PC-9 (cell line): ENCODE measurements at regions not wholly inside any gene's neighbourhood (a gene's known extent, or its start where the extent isn't known, plus 50 kb on each side); places are given as distances from the start of the nearest gene placed in this dataset.

ENCODE experiments used
- BruUV-seq: library from RNA; stranded (reverse); fragments of 400-500 nt; replicated peaks from 2 replicates; lab custom pipeline; 2021; lab: Mats Ljungman, UMichigan
- CTCF ChIA-PET: fragments of 300-600 bp; sonication (Branson Sonifier 250); formaldehyde crosslinking; loops from one replicate; lab custom pipeline; 2022; ENCODE audit warnings: antibody characterized with exemption; lab: Charles Lee
- POLR2A ChIA-PET: fragments of 300-600 bp; sonication (Branson Sonifier 250); formaldehyde crosslinking; loops from one replicate; lab custom pipeline; 2022; ENCODE audit warnings: antibody characterized with exemption; ENCODE audit not compliant: unreplicated experiment; lab: Charles Lee
- DNase-seq, 2 experiments: peaks; one replicate each; pipeline versions ENCODE4 v3.0.0 to v3.0.0-alpha.2; 2015 to 2022; ENCODE audit warnings: mixed read lengths in 1 of 2
- H2AFZ ChIP-seq: fragments of 200-600 bp; sonication (generic); 2 replicates; pipeline ENCODE4 v1.8.1; 2017; ENCODE audit warnings: antibody characterized with exemption
- H3F3A ChIP-seq: fragments of 200-600 bp; sonication (generic); 2 replicates; pipeline ENCODE4 v1.8.1; 2017; ENCODE audit warnings: antibody characterized with exemption, mild to moderate bottlenecking, low read depth; ENCODE audit not compliant: insufficient read depth
- H3K27ac ChIP-seq: fragments of 200-600 bp; sonication (generic); 2 replicates; pipeline ENCODE4 v1.6.1; 2016; ENCODE audit warnings: mixed run types
- H3K27me3 ChIP-seq: fragments of 200-600 bp; sonication (generic); 2 replicates; pipeline ENCODE4 v1.6.1; 2016; ENCODE audit warnings: low read depth, mixed run types; ENCODE audit not compliant: insufficient read depth
- H3K36me3 ChIP-seq: fragments of 200-600 bp; sonication (generic); 2 replicates; pipeline ENCODE4 v1.6.1; 2016; ENCODE audit warnings: low read depth, mixed run types
- H3K4me1 ChIP-seq: fragments of 200-600 bp; sonication (generic); replicated peaks from 2 replicates; pipeline ENCODE4 v1.6.1; 2016; ENCODE audit warnings: mixed run types; ENCODE audit not compliant: insufficient read depth
- H3K4me2 ChIP-seq: fragments of 200-600 bp; sonication (generic); 2 replicates; pipeline ENCODE4 v1.6.1; 2017; ENCODE audit warnings: mixed run types
- H3K4me3 ChIP-seq: fragments of 200-600 bp; sonication (generic); 2 replicates; pipeline ENCODE4 v1.6.1; 2016; ENCODE audit warnings: mixed run types
- H3K79me2 ChIP-seq: fragments of 200-600 bp; sonication (generic); 2 replicates; pipeline ENCODE4 v1.6.1; 2017; ENCODE audit warnings: low read depth, mixed run types
- H3K9me2 ChIP-seq: fragments of 200-600 bp; sonication (generic); 2 replicates; pipeline ENCODE4 v1.8.1; 2017; ENCODE audit warnings: mild to moderate bottlenecking; ENCODE audit not compliant: insufficient read depth
- H3K9me3 ChIP-seq: fragments of 200-600 bp; sonication (generic); 2 replicates; pipeline ENCODE4 v1.8.1; 2016; ENCODE audit warnings: low read depth; ENCODE audit not compliant: insufficient read depth
- H4K20me1 ChIP-seq: fragments of 200-600 bp; sonication (generic); 2 replicates; pipeline ENCODE4 v1.8.1; 2017; ENCODE audit not compliant: insufficient read depth
- EZH2 ChIP-seq: fragments of 200-600 bp; sonication (generic); IDR thresholded peaks from 2 replicates; pipeline ENCODE4 v1.8.0; 2017; ENCODE audit warnings: antibody characterized with exemption, low read depth
- intact Hi-C: fragments of 100-400 bp; cut with micrococcal nuclease; formaldehyde crosslinking; loops from one replicate; pipeline ENCODE4 v1.10.0; 2022; ENCODE audit not compliant: unreplicated experiment
- TF ChIP-seq, protein P1 (sequence below): fragments of 200-600 bp; sonication (generic); conservative IDR thresholded peaks from 2 replicates; pipeline ENCODE4 v1.6.1; 2017; ENCODE audit warnings: mixed run types, antibody characterized with exemption, mild to moderate bottlenecking, moderate library complexity

DNA sequence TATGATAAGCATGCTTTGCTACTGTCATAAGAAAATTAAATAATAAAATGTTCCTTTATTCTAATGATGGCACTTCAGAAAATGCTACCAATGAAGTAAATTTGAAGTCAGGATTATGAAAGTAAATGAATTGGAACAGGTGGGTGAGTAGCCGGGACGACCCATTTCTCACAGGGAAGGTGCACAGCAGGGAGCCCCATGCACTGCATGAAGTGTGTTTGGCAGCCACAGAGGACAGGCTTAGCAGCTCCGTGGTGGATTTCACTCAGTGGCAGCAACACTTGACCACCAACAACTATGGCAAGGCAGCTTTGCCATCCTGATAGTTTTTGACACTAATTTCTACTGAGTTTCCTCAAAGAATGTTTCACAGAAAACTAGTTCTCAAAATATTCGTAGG, 146.3 kb downstream of the ATL2 start:
- intact Hi-C loops: no loop called here
- ChIA-PET CTCF (no interaction called here), POLR2A (no interaction called here)
- no peaks in the 10 kb centered on the region for H3K4me1 ChIP-seq
- BruUV-seq: no TSS peak
- DNase-seq: no peak
- TF ChIP-seq, protein P1, sequence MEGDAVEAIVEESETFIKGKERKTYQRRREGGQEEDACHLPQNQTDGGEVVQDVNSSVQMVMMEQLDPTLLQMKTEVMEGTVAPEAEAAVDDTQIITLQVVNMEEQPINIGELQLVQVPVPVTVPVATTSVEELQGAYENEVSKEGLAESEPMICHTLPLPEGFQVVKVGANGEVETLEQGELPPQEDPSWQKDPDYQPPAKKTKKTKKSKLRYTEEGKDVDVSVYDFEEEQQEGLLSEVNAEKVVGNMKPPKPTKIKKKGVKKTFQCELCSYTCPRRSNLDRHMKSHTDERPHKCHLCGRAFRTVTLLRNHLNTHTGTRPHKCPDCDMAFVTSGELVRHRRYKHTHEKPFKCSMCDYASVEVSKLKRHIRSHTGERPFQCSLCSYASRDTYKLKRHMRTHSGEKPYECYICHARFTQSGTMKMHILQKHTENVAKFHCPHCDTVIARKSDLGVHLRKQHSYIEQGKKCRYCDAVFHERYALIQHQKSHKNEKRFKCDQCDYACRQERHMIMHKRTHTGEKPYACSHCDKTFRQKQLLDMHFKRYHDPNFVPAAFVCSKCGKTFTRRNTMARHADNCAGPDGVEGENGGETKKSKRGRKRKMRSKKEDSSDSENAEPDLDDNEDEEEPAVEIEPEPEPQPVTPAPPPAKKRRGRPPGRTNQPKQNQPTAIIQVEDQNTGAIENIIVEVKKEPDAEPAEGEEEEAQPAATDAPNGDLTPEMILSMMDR: no peak
- no peak for TF ChIP-seq EZH2
- H3K27me3 ChIP-seq: no peaks in the 10 kb centered on the region
- H3K36me3 ChIP-seq: no peaks in the 10 kb centered on the region
- H3K27ac ChIP-seq: no peak overlapping the region
- H3K9me3 ChIP-seq: no peaks in the 10 kb centered on the region
- no peaks in the 10 kb centered on the region; the same call in 1 of the 2 replicates for H3K9me2 ChIP-seq
- H4K20me1 ChIP-seq: no peaks in the 10 kb centered on the region
- H3K4me3 ChIP-seq: no peak overlapping the region
- H2AFZ ChIP-seq: no peak overlapping the region
- H3K79me2 ChIP-seq: no peaks in the 10 kb centered on the region
- H3K4me2 ChIP-seq: no peak overlapping the region
- H3F3A ChIP-seq: no peaks in the 10 kb centered on the region

DNA sequence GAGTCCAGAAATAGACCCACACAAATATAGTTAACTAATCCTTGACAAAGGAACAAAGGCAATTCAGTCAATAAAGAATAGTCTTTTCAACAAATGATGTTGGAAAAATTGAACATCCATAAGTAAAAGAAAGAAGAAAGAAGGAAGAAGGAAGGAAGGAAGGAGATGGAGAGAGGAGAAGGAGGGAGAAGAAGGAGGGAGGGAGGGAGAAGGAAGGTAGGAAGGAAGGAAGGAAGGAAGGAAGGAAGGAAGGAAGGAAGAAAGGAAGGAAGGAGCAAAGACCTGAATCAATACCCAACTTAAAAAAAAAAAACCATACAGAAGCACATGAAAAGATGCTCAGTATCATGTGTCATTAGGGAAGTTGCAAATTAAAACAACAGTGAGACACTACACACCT, 148.3 kb downstream of the ATL2 start:
- no peaks in the 10 kb centered on the region for H3F3A ChIP-seq
- H3K4me1 ChIP-seq: peaks cover 8% of the 10 kb centered on the region
- POLR2A ChIA-PET: no interaction called here
- CTCF ChIA-PET: interaction anchor here (0.7 kb wide), 1 partner anchor 10 kb away, joined by 4 read pairs; no protein-coding TSS in a partner anchor
- no peaks in the 10 kb centered on the region for H4K20me1 ChIP-seq
- intact Hi-C loops: no loop called here
- no peak overlapping the region for H3K4me3 ChIP-seq
- no peaks in the 10 kb centered on the region for H3K79me2 ChIP-seq
- H3K9me2 ChIP-seq: no peaks in the 10 kb centered on the region; the same call in 1 of the 2 replicates
- H2AFZ ChIP-seq: no peak overlapping the region
- H3K4me2 ChIP-seq: no peak overlapping the region
- H3K9me3 ChIP-seq: no peaks in the 10 kb centered on the region
- DNase-seq: no peak
- H3K27me3 ChIP-seq: no peaks in the 10 kb centered on the region
- TF ChIP-seq, protein P1: no peak
- no peak for TF ChIP-seq EZH2
- H3K27ac ChIP-seq: no peak overlapping the region
- BruUV-seq: no TSS peak
- no peaks in the 10 kb centered on the region for H3K36me3 ChIP-seq

DNA sequence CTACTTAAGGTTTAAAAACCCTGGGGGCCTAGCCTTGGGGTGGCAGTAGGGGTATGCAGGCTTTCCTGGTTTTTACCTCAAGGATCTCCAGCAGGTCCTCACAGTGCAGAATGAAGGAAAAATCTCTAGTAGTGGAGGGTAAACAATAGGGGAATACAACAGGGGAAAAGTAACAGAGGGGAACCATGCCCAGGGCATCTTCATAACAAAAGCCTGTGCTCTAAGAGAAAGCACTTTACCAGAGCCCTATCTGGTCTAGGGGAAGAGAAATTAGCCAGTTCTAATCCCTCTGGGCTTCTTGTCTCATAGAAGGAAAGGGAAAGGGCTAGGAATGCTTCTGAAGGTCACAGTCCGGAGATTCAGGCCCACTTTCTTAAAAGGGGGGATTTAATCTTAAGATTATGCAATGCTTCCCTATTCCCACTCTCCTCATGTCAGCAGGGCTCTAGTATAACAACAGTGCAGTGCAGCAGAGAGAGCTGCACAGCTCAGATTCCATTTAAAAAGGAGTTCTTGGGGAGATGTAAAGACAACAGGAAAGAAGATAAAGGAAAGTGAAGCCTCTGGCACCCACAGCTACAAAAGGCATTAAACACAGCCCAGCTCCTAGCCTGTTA, 149.0 kb upstream of the CYP1B1 start:
- CTCF ChIA-PET: interaction anchor here (0.6 kb wide), 1 partner anchor 476 kb away, joined by 3 read pairs; no protein-coding TSS in a partner anchor
- no peak overlapping the region for H2AFZ ChIP-seq

More for the DNA sequence above, 149.0 kb upstream of the CYP1B1 start:
- Histone ChIP-seq H3K9me2 (no peaks in the 10 kb centered on the region; the same call in 1 of the 2 replicates), H3K36me3 (no peaks in the 10 kb centered on the region; the same call in 1 of the 2 replicates), H3K4me2 (no peak overlapping the region), H3K9me3 (peaks cover 10% of the 10 kb centered on the region), H3K27me3 (no peaks in the 10 kb centered on the region), H3K79me2 (no peaks in the 10 kb centered on the region), H3K4me3 (no peak overlapping the region), H3F3A (no peaks in the 10 kb centered on the region), H3K4me1 (peaks cover 17% of the 10 kb centered on the region), H4K20me1 (no peaks in the 10 kb centered on the region), H3K27ac (no peak overlapping the region)
- TF ChIP-seq EZH2: no peak
- TF ChIP-seq, protein P1: no peak
- BruUV-seq: no TSS peak
- POLR2A ChIA-PET: no interaction called here
- no peak for DNase-seq
- intact Hi-C loops: no loop called here
